ENCODE measurements at regions not wholly inside any gene's neighbourhood (a gene's known extent, or its start where the extent isn't known, plus 50 kb on each side); places are given as distances from the start of the nearest gene placed in this dataset. TPM values are rescaled to one million over a fixed set of nuclear protein-coding genes. Genes with fewer than 3 reads are reported as not detected.

DNA sequence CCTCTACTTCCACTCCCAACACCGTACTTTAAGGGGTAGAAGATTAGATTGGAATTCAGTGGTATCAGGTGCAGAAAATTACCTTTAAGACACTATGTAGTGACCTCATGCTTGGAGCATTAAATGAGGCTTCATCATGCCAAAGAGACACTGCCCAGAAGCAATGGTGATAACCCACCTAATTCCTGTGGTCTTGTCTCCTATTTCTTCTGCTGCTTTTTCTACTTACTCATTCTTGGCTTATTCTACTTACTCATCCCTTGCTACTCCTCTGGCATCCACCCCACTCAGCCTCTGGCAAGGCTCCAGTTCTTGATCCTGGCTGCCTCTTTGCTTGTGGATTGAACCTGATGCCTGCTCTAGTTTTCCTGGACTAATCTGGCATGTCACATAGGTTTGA, 62.3 kb upstream of the ADAMTS3 start:
- DNase-seq (ENCODE audit: extremely low spot score in 2 of 2) = no peak
- Histone ChIP-seq H3K4me1 (no peaks in the 10 kb centered on the region), H3K4me3 (no peak overlapping the region), H3K27me3 (no peaks in the 10 kb centered on the region), H3K27ac (no peak overlapping the region), H3K9me3 (no peaks in the 10 kb centered on the region), H3K36me3 (no peaks in the 10 kb centered on the region)
- intact Hi-C loops (cut with DNase I) = no loop called here
- TF ChIP-seq POLR2AphosphoS5 (IDR thresholded peaks at IDR 0.05; ENCODE audit: insufficient read depth in 1 of 2, low read depth in 1 of 2) = no peak
- TF ChIP-seq POLR2A (IDR thresholded peaks at IDR 0.05) = no peak
- TF ChIP-seq, protein P1, sequence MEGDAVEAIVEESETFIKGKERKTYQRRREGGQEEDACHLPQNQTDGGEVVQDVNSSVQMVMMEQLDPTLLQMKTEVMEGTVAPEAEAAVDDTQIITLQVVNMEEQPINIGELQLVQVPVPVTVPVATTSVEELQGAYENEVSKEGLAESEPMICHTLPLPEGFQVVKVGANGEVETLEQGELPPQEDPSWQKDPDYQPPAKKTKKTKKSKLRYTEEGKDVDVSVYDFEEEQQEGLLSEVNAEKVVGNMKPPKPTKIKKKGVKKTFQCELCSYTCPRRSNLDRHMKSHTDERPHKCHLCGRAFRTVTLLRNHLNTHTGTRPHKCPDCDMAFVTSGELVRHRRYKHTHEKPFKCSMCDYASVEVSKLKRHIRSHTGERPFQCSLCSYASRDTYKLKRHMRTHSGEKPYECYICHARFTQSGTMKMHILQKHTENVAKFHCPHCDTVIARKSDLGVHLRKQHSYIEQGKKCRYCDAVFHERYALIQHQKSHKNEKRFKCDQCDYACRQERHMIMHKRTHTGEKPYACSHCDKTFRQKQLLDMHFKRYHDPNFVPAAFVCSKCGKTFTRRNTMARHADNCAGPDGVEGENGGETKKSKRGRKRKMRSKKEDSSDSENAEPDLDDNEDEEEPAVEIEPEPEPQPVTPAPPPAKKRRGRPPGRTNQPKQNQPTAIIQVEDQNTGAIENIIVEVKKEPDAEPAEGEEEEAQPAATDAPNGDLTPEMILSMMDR (IDR thresholded peaks at IDR 0.05) = no peak

DNA sequence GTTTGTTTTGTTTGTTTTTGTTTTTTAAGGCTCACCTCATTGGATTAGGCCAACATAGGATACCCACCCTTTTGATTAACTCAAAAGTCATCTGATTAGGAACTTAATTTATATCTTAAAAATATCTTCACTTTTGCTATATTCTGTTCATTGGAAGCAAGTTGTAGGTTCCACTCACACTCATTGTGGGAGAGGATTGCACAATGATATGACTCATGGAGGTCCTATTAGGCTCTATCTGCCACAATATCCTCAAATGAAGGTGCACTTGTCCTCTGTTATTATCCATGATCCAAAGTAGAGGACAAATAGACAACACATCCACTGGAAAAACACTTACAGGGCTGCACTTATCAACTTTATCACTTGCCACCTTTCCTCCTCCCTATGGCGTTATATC, 60.5 kb upstream of the ADAMTS3 start:
- no peaks in the 10 kb centered on the region for H3K36me3 ChIP-seq
- no peak for DNase-seq (ENCODE audit: extremely low spot score in 2 of 2)
- H3K27me3 ChIP-seq = no peaks in the 10 kb centered on the region
- H3K4me3 ChIP-seq = no peak overlapping the region
- TF ChIP-seq, protein P1 (IDR thresholded peaks at IDR 0.05) = no peak
- TF ChIP-seq POLR2A (IDR thresholded peaks at IDR 0.05) = no peak
- no peak for TF ChIP-seq POLR2AphosphoS5 (IDR thresholded peaks at IDR 0.05; ENCODE audit: insufficient read depth in 1 of 2, low read depth in 1 of 2)
- H3K27ac ChIP-seq = no peak overlapping the region
- no peaks in the 10 kb centered on the region for H3K9me3 ChIP-seq
- intact Hi-C loops (cut with DNase I) = no loop called here
- H3K4me1 ChIP-seq = no peaks in the 10 kb centered on the region

DNA sequence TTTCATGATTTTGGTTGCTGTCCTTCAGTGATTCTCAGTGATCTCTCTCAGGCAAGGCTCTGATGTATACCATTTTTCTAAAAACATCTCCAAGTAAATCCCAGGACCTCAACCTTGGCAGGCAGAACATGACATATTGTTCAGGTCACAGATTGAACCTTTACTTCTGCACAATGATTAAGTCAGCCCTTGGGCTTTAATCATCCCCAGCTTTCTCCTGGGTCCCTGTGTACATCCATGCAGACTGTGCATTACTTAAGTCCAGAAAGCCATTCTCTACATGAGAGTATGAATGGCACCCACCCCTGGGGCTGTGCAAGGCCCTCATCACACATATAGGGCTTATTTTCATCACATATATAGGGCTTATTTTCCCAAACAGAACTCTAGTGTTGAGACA, 58.7 kb upstream of the ADAMTS3 start:
- H3K27ac ChIP-seq = no peak overlapping the region
- no peaks in the 10 kb centered on the region for H3K36me3 ChIP-seq
- DNase-seq (ENCODE audit: extremely low spot score in 2 of 2) = no peak

More for the DNA sequence above, 58.7 kb upstream of the ADAMTS3 start:
- H3K4me1 ChIP-seq = no peaks in the 10 kb centered on the region
- no peak overlapping the region for H3K4me3 ChIP-seq
- TF ChIP-seq, protein P1 (IDR thresholded peaks at IDR 0.05) = no peak
- TF ChIP-seq POLR2AphosphoS5 (IDR thresholded peaks at IDR 0.05; ENCODE audit: insufficient read depth in 1 of 2, low read depth in 1 of 2) (no peak), POLR2A (IDR thresholded peaks at IDR 0.05) (no peak)
- H3K27me3 ChIP-seq = no peaks in the 10 kb centered on the region
- no peaks in the 10 kb centered on the region for H3K9me3 ChIP-seq
- intact Hi-C loops (cut with DNase I) = no loop called here

Small RNAs in the stretch of these regions (small RNA-seq; reads per million reads assigned to genes)
- gene RNU4ATAC9P = not detected
